Liver (tissue), 7 donors: ENCODE measurements at regions not wholly inside any gene's neighbourhood (a gene's known extent, or its start where the extent isn't known, plus 50 kb on each side); places are given as distances from the start of the nearest gene placed in this dataset.

Experiments
- DNase-seq: peaks from one replicate; pipeline ENCODE4 v3.0.0-alpha.2; 2017; ENCODE audit warnings: low spot score
- H3K27ac ChIP-seq, 2 donors: one replicate each; pipeline ENCODE4 v1.7.0; 2013; ENCODE audit warnings: inconsistent platforms in 2 of 2, low read length in 2 of 2, control low read depth in 1 of 2, low read depth in 1 of 2, mild to moderate bottlenecking in 1 of 2
- H3K27me3 ChIP-seq, 4 donors: one replicate each; pipeline versions ENCODE4 v1.6.1 to v1.7.0; 2013; ENCODE audit warnings: low read length in 3 of 4, inconsistent platforms in 1 of 4, mild to moderate bottlenecking in 1 of 4, moderate library complexity in 1 of 4; ENCODE audit not compliant: control insufficient read depth in 4 of 4, insufficient read depth in 4 of 4
- H3K36me3 ChIP-seq, 4 donors: one replicate each; pipeline versions ENCODE4 v1.6.1 to v1.7.0; 2013; ENCODE audit warnings: low read length in 3 of 4, mild to moderate bottlenecking in 3 of 4, low read depth in 1 of 4, moderate library complexity in 1 of 4; ENCODE audit not compliant: control insufficient read depth in 4 of 4, insufficient read depth in 3 of 4
- H3K4me1 ChIP-seq, 4 donors: one replicate each; pipeline versions ENCODE4 v1.6.1 to v1.7.0; 2013; ENCODE audit warnings: low read length in 3 of 4, mild to moderate bottlenecking in 3 of 4, moderate library complexity in 1 of 4; ENCODE audit not compliant: control insufficient read depth in 4 of 4, insufficient read depth in 4 of 4
- H3K4me3 ChIP-seq, 3 donors: one replicate each; pipeline versions ENCODE4 v1.6.1 to v1.7.0; 2013; ENCODE audit warnings: low read length in 3 of 3, control low read depth in 1 of 3, low read depth in 1 of 3, mild to moderate bottlenecking in 1 of 3
- H3K9ac ChIP-seq, 2 donors: one replicate each; pipeline ENCODE4 v1.7.0; 2013; ENCODE audit warnings: low read length in 2 of 2, mild to moderate bottlenecking in 2 of 2, moderate library complexity in 2 of 2, control low read depth in 1 of 2, low read depth in 1 of 2
- H3K9me3 ChIP-seq, 4 donors: one replicate each; pipeline versions ENCODE4 v1.6.1 to v1.7.0; 2013; ENCODE audit warnings: low read length in 3 of 4; ENCODE audit not compliant: control insufficient read depth in 4 of 4
- FOXA1 ChIP-seq: IDR thresholded peaks from 2 replicates; pipeline ENCODE4 v1.6.1; 2016; ENCODE audit warnings: antibody characterized with exemption
- FOXA2 ChIP-seq: IDR thresholded peaks from 2 replicates; pipeline ENCODE4 v1.6.1; 2016; ENCODE audit warnings: antibody characterized with exemption
- GABPA ChIP-seq, 2 donors: IDR thresholded peaks in 1 of 2; conservative IDR thresholded peaks in 1 of 2; 2 replicates each; pipeline ENCODE4 v1.6.1; 2016; ENCODE audit warnings: antibody characterized with exemption in 2 of 2, mild to moderate bottlenecking in 1 of 2, moderate library complexity in 1 of 2
- HNF4A ChIP-seq, 2 donors: conservative IDR thresholded peaks; 2 replicates each; pipeline ENCODE4 v1.6.1; 2016; ENCODE audit warnings: antibody characterized with exemption in 2 of 2, mild to moderate bottlenecking in 2 of 2
- HNF4G ChIP-seq: IDR thresholded peaks from 2 replicates; pipeline ENCODE4 v1.6.1; 2016; ENCODE audit warnings: antibody characterized with exemption
- JUND ChIP-seq, 2 donors: IDR thresholded peaks; 2 replicates each; pipeline ENCODE4 v1.6.1; 2016; ENCODE audit warnings: antibody characterized with exemption in 2 of 2
- MAX ChIP-seq: IDR thresholded peaks from 2 replicates; pipeline ENCODE4 v1.6.1; 2016; ENCODE audit warnings: antibody characterized with exemption
- NR2F2 ChIP-seq: IDR thresholded peaks from 2 replicates; pipeline ENCODE4 v1.6.1; 2016; ENCODE audit warnings: antibody characterized with exemption
- RAD21 ChIP-seq, 2 donors: IDR thresholded peaks; 2 replicates each; pipeline ENCODE4 v1.6.1; 2016; ENCODE audit warnings: antibody characterized with exemption in 2 of 2, mild to moderate bottlenecking in 2 of 2
- REST ChIP-seq: IDR thresholded peaks from 2 replicates; pipeline ENCODE4 v1.6.1; 2016; ENCODE audit warnings: antibody characterized with exemption, mild to moderate bottlenecking
- SP1 ChIP-seq: IDR thresholded peaks from 2 replicates; pipeline ENCODE4 v1.6.1; 2018; ENCODE audit warnings: antibody characterized with exemption, mild to moderate bottlenecking
- TAF1 ChIP-seq: conservative IDR thresholded peaks from 2 replicates; pipeline ENCODE4 v1.6.1; 2016; ENCODE audit warnings: antibody characterized with exemption, mild to moderate bottlenecking
- ZBTB33 ChIP-seq: IDR thresholded peaks from 2 replicates; pipeline ENCODE4 v1.6.1; 2016; ENCODE audit warnings: antibody characterized with exemption
- WGBS: extraction: QIAGEN DNeasy Blood & Tissue Kit; methylation state at CpG from one replicate; pipeline ENCODE4 v1.1.7; 2013; 5-methylcytosine and 5-hydroxymethylcytosine counted together
- TF ChIP-seq, protein P1 (sequence below): IDR thresholded peaks from 2 replicates; pipeline ENCODE4 v1.6.1; 2016; ENCODE audit warnings: antibody characterized with exemption
- donor health status: healthy.
- donor health status: healthy.
- donor health status: healthy.
- donor health status: healthy.

DNA sequence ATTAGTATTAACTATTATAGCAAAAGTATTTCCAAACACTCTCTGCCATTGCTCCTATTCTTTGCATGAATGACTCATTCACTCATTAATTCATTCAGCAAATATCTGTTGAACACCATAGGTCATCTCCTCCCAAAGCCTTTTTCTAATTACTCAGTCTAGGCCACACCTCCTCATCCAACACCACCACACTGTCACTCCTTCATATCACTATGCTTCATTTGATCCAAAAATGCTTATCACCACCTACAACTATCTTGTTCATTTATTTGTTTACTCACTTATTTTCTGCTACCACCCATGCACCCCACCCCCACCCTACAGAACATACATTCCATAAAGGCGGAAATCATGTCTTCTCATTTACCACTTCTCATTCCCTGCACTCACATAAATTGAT is 94.4 kb upstream of the TNFSF4 start (continued):
- TF ChIP-seq, protein P1, sequence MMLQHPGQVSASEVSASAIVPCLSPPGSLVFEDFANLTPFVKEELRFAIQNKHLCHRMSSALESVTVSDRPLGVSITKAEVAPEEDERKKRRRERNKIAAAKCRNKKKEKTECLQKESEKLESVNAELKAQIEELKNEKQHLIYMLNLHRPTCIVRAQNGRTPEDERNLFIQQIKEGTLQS: no peak

DNA sequence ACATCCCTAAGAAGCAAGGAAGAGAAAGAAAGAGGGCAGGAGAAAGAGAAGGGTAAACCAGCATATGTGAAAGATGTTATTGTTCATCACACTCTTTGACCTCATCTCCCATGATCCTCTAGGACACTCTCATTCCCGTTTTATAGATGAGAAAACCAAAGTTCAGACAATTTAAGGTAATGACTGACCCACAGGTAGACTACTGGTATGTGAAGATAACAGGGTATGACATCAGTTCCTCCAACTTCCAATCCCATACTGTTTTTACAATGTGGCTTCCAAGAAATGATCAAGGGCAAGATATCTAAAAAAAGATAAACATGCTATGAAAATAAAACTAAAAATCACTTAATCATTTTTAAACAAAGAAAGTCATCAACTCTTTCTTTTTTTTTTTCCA is 95.2 kb upstream of the TNFSF4 start:
- no peak overlapping the region for H3K4me3 ChIP-seq
- no peaks in the 10 kb centered on the region for H3K36me3 ChIP-seq
- no peak for TF ChIP-seq HNF4A (conservative IDR thresholded peaks at IDR 0.05)
- no peak for TF ChIP-seq SP1
- TF ChIP-seq FOXA2: no peak
- TF ChIP-seq, protein P1: no peak
- no peak for TF ChIP-seq GABPA (IDR thresholded peaks at IDR 0.05 in 1 of 2, conservative IDR thresholded peaks at IDR 0.05 in 1 of 2)
- TF ChIP-seq FOXA1: no peak
- TF ChIP-seq MAX: no peak
- no peak for TF ChIP-seq TAF1
- TF ChIP-seq ZBTB33: no peak
- no peak for TF ChIP-seq REST
- no peak for TF ChIP-seq RAD21 (IDR thresholded peaks at IDR 0.05)
- DNase-seq: no peak
- H3K9me3 ChIP-seq: no peaks in the 10 kb centered on the region
- no peak overlapping the region for H3K27ac ChIP-seq
- no peak overlapping the region for H3K9ac ChIP-seq
- no peaks in the 10 kb centered on the region for H3K4me1 ChIP-seq
- no peaks in the 10 kb centered on the region for H3K27me3 ChIP-seq
- WGBS: 86% methylated on average over 1 of the region's 1 CpG

- no peaks in the 10 kb centered on the region for H3K27me3 ChIP-seq
- no peaks in the 10 kb centered on the region for H3K9me3 ChIP-seq
- DNase-seq: no peak
- H3K27ac ChIP-seq: no peak overlapping the region
- H3K36me3 ChIP-seq: no peaks in the 10 kb centered on the region
- no peak overlapping the region for H3K9ac ChIP-seq
- WGBS: 79% methylated on average over 8 of the region's 8 CpGs
- H3K4me3 ChIP-seq: no peak overlapping the region
- H3K4me1 ChIP-seq: no peaks in the 10 kb centered on the region
- TF ChIP-seq ZBTB33: no peak
- no peak for TF ChIP-seq HNF4G
- TF ChIP-seq REST: no peak
- no peak for TF ChIP-seq FOXA1
- no peak for TF ChIP-seq NR2F2
- TF ChIP-seq JUND (IDR thresholded peaks at IDR 0.05): no peak
- TF ChIP-seq HNF4A (conservative IDR thresholded peaks at IDR 0.05): no peak
Measured at GRCh38 chr1:173302890-173303829, 96.0 kb upstream of the TNFSF4 start.
